ENCODE measurements at regions not wholly inside any gene's neighbourhood (a gene's known extent, or its start where the extent isn't known, plus 50 kb on each side); places are given as distances from the start of the nearest gene placed in this dataset.

DNA sequence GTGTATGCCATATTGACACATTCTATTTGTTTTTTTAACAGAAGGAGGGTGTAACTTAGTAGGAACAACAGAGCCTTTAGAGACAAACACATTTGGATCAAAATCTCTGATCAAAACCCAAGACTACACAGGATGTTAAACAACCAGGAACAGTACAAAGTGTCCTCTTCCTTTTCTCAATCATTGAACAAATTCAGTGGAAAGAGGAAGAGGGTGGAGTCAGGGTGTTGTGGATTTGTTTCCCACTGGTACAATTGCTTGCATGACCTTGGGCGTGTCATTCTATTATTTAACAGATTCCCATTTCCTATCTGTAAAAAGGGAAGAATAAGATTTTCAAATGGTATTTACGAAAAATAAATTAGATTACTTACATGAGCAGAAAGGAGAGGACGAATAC is 1162.8 kb upstream of the PRKX start:
- TF ChIP-seq JUND (IDR thresholded peaks at IDR 0.05) (no peak), ZBTB33 (IDR thresholded peaks at IDR 0.05) (no peak), MAX (IDR thresholded peaks at IDR 0.05) (no peak), TAF1 (conservative IDR thresholded peaks at IDR 0.05) (no peak), YY1 (IDR thresholded peaks at IDR 0.05) (no peak), GABPA (IDR thresholded peaks at IDR 0.05 in 1 of 2, conservative IDR thresholded peaks at IDR 0.05 in 1 of 2) (no peak), EGR1 (IDR thresholded peaks at IDR 0.05; ENCODE audit: low read depth in 2 of 2) (no peak), NR2F2 (IDR thresholded peaks at IDR 0.05) (no peak), RAD21 (IDR thresholded peaks at IDR 0.05) (no peak)
- TF ChIP-seq, protein P1, sequence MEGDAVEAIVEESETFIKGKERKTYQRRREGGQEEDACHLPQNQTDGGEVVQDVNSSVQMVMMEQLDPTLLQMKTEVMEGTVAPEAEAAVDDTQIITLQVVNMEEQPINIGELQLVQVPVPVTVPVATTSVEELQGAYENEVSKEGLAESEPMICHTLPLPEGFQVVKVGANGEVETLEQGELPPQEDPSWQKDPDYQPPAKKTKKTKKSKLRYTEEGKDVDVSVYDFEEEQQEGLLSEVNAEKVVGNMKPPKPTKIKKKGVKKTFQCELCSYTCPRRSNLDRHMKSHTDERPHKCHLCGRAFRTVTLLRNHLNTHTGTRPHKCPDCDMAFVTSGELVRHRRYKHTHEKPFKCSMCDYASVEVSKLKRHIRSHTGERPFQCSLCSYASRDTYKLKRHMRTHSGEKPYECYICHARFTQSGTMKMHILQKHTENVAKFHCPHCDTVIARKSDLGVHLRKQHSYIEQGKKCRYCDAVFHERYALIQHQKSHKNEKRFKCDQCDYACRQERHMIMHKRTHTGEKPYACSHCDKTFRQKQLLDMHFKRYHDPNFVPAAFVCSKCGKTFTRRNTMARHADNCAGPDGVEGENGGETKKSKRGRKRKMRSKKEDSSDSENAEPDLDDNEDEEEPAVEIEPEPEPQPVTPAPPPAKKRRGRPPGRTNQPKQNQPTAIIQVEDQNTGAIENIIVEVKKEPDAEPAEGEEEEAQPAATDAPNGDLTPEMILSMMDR (IDR thresholded peaks at IDR 0.05; ENCODE audit: low read depth, low read length, missing input control), result no peak
- TF ChIP-seq, protein P2, sequence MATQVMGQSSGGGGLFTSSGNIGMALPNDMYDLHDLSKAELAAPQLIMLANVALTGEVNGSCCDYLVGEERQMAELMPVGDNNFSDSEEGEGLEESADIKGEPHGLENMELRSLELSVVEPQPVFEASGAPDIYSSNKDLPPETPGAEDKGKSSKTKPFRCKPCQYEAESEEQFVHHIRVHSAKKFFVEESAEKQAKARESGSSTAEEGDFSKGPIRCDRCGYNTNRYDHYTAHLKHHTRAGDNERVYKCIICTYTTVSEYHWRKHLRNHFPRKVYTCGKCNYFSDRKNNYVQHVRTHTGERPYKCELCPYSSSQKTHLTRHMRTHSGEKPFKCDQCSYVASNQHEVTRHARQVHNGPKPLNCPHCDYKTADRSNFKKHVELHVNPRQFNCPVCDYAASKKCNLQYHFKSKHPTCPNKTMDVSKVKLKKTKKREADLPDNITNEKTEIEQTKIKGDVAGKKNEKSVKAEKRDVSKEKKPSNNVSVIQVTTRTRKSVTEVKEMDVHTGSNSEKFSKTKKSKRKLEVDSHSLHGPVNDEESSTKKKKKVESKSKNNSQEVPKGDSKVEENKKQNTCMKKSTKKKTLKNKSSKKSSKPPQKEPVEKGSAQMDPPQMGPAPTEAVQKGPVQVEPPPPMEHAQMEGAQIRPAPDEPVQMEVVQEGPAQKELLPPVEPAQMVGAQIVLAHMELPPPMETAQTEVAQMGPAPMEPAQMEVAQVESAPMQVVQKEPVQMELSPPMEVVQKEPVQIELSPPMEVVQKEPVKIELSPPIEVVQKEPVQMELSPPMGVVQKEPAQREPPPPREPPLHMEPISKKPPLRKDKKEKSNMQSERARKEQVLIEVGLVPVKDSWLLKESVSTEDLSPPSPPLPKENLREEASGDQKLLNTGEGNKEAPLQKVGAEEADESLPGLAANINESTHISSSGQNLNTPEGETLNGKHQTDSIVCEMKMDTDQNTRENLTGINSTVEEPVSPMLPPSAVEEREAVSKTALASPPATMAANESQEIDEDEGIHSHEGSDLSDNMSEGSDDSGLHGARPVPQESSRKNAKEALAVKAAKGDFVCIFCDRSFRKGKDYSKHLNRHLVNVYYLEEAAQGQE (IDR thresholded peaks at IDR 0.05), result no peak

Data from liver (tissue), 3 donors.